Renal cortex interstitium (tissue), 11 donors: ENCODE measurements at regions not wholly inside any gene's neighbourhood (a gene's known extent, or its start where the extent isn't known, plus 50 kb on each side); places are given as distances from the start of the nearest gene placed in this dataset.
"Not testable (repeated sequence)": the region's sequence is repeated elsewhere in the genome, so short reads cannot be mapped to it uniquely, and the experiment has no call there.

Experiments
- DNase-seq, 11 donors: peaks; one replicate each; pipeline ENCODE4 v3.0.0-alpha.2; 2013; ENCODE audit warnings: low read depth in 9 of 11, low spot score in 4 of 11; ENCODE audit errors: extremely low read depth in 1 of 11

DNA sequence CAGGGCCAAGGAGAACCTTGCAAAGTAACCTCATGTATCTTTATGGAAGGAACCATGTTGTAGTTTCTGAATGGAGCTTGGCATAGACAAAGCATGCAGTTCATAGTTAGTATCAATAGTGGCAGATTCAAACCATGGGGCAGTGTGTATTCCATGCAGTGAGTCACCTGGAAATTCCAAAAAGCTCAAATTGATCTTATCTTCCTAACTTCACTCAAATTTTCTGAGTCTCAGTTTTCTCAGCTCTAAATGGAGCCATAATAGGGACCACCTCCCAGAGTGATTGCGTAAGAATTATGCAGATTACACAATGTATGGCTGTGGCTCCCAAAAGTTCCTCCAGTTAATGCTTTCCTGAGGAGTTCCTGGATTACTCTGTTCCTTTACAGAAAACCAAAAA, 549.9 kb upstream of the KLF4 start:
- no peak for DNase-seq

DNA sequence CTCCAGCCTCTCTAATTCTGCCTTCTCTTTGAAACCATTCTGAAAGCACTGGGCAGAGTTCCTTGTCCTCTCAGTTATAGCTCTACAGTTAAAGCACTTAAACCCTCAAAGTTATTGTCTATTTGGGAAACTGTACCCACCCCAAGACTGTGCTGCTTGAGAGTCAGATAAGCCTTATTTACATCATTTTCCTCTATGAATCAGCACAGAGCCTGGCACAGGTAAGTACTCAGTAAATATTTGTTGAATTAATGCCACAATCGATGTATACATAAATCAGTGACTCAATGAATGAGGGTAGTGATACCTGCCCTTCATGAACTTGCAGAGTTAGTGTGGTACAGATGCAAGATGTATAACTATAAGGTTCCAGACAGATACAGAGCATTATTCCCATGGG, 549.4 kb upstream of the KLF4 start:
- DNase-seq: no peak

DNA sequence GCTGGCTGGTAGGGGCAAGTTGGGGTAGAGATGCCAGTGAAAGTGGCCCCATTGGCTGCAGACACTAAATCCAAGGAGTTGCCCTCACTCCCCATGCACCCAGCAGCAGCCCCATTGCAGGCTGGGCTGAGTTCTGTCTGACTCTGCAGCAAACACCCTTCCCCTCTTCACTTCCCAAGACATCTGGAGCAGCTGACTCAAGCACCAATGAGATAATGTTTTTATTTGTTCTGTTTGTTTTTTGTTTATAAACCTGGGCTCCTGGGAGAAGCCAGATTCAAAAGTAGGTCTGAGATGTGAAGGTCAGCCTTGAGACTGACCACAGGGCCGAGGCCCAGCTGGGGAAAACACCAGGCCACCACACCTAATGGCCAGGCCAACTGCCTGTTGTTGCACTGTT, 545.9 kb upstream of the KLF4 start:
- DNase-seq: no peak

DNA sequence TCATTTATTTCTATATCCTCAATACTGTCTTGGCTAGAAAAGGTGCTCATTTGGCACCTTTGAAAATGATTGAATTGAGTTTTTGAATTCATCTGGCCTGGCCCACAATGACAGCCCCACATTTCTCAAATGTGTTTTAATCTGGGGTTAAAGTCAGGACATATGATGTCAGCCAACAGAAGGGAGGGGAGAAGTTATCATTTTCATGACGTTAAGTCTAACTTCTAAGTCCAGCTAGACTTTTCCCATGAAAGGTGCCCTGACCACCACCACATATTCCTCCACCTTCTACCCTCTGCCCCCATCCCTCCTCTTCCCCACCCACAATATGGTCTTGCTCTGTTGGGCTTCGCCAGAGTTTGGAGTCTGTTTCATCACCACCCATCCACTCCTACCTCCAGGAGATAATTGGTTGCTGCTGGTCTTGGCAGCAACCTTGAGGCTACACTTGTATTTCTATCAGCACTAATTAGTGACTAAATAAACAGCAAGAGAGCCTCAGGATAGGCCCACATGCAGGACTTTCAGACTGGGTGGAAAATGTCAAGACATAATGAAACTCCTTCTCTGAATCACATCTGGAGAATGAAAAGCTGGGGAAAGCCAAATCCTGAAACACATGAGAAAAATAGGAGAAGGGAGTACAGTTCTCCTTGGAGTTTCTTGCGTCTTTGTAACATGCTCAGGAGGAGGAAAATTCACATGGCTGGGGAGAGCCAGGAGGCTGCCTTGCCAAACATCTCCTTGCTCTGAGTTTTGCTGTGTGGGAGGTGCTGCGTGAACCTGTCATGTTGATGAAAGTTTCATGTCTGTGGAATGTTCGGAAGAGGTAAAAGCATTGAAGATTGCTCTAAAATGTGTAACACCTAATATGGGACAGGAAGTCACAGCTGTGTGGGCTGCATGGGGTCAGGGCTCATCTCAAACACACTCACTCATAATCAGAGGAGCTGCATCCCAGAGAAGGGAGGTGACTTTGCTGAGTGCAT, 544.7 kb upstream of the KLF4 start:
- peak in 6 of 11 donors; percentile 12 to 41 (median 28) for DNase-seq

DNA sequence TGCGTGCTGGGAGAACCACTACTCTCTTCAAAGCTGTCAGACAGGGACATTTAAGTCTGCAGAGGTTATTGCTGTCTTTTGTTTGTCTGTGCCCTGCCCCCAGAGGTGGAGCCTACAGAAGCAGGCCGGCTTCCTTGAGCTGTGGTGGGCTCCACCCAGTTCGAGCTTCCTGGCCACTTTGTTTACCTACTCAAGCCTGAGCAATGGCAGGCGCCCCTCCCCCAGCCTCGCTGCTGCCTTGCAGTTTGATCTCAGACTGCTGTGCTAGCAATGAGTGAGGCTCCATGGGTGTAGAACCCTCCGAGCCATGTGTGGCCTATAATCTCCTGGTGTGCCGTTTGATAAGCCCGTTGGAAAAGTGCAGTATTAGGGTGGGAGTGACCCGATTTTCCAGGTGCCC, 542.5 kb upstream of the KLF4 start:
- not testable (repeated sequence) for DNase-seq

DNA sequence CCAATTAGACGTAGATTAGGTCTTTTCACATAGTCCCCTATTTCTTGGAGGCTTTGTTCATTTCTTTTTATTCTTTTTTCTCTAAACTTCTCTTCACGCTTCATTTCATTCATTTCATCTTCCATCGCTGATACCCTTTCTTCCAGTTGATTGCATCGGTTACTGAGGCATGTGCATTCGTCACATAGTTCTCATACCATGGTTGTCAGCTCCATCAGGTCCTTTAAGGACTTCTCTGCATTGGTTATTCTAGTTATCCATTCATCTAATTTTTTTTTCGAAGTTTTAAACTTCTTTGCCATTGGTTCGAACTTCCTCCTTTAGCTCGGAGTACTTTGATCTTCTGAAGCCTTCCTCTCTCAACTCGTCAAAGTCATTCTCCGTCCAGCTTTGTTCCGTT, 541.7 kb upstream of the KLF4 start:
- DNase-seq: not testable (repeated sequence)

DNA sequence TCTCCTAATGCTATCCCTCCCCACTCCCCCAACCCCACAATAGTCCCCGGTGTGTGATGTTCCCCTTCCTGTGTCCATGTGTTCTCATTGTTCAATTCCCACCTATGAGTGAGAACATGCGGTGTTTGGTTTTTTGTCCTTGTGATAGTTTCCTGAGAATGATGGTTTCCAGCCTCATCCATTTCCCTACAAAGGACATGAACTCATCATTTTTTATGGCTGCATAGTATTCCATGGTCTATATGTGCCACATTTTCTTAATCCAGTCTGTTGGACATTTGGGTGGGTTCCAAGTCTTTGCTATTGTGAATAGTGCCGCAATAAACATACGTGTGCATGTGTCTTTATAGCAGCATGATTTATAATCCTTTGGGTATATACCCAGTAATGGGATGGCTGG, 537.1 kb upstream of the KLF4 start:
- not testable (repeated sequence) for DNase-seq

DNA sequence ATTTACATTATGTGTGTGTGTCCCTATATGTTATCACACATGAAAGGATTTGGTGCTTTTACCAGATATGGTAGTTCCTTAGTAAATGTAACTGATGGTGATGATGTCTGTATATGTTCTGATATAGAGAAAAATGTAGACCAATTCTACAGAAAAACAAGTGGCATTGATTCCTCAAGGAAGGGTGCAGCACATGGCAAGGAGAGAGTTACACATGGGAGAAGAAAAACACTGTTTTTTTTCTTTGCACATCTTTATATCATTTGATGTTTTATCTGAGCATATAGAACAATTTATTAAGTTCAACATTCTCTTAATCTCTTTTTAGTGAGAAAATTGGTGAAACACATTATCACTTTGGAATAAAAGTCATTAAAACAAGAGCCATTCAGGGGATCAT, 535.0 kb upstream of the KLF4 start:
- no peak for DNase-seq

DNA sequence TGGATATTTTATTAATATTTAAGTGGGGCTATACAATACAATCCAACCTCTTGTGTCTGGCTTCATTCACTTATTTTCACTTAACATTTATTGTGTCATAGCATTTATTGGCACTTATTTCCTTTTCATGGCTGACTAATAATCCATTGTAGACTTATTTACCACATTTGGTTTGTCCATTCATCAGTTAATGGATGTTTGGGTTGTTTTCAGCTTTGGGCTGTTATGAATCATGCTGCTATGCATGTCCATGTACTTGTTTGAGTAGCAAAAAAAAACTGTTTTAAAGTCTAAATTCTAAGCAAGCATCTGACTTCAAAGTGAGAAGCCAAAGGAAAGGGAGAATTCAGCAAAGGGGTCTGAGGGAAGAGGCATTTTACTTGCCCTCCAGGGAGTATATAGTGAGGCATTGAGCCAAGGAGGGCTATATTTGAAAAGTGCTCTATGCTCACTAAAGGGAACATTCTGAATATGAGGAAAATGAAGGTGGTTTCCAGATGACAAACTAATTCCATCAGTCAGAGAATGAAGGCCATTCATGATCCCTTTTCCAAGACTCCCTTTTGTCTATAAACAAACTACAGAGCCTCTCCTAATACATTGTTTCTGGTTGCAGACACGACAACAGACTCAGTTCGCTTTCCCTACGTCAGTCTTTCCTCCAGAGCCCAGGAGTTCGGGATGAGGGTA, 532.8 kb upstream of the KLF4 start:
- DNase-seq: no peak

DNA sequence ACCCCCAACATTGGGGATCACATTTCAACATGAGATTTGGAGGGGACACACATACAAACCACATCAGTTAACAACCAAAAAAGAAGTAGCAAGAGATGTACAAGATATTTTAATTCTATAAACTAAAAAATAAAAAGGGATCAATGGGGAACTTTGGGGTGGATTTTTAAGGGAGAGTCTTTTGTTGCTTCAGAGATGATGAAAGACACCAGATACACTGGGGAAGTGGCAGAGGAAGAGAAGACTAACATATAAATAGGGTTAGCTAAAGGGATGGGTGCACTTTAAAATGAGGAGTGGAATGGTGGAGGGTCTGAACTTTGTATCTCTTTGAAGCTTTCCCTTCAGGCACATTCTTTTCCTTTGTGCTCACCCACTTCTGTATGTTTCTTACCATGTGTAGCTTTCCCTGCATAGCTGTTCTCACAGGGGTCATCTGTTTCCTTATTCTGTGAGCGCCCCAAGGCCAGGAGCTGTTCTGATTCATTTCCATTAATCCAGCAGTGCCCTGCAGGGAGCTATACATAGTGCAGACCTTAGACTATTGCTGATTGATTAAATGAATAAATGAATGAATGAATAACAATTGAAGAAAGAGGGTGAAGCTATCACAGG, 531.6 kb upstream of the KLF4 start:
- DNase-seq: no peak

DNA sequence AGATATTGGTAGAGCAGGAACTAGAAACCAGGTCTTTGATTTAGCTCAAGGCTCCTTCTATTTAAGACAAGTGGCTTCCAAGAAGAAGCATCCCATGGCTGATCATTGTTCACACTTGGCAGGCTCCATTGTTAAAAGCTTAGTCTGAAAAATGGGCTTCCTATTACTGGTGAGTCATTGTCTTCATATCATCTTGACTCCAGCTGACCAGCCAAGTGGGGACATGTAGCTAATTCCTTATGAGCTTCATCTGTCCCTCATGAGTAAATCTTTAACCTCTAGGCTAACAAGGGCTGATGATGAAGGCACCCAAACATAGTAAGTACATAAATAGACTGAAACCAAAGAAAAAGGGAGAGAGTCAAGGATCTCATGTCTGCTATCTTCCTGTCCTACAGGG, 530.3 kb upstream of the KLF4 start:
- no peak for DNase-seq

DNA sequence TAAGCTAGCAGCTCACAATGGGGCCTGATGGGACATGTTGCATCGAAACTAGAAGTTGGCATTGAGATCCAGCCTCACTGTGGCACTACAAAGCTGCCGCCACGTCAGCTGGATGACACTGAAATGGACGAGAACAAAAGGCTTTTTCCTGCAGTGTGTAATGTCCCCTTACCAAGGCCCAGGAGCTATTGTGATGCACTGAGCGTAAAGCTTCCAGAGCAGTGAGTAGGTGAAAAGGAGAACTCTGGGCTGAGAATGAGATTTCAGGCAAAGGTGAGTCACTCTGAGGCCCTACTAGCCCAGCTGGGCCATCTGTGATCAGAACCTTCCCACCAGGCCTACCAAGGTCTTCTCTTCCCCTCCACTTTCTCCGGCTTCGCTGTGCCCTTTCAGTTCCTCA, 528.1 kb upstream of the KLF4 start:
- DNase-seq: no peak

DNA sequence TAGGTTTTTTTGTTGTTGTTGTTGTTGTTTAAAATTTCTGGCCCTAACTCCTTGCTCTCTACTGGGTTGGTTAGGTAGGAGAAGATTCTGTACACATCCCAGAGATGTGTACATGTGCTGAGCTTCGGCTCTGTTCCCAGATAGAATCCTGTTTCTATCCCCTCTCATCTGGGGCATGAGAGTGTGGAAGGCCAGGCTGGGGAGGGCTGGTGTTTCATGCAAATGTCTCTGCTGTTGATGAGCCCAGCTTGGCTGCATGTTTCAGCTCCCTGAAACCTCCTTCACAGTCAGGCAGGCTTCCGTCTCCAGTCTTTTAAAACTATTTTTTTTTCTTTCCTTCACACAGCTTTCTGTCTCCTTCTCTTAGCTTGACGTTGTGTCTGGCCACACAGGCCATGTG, 526.9 kb upstream of the KLF4 start:
- no peak for DNase-seq

DNA sequence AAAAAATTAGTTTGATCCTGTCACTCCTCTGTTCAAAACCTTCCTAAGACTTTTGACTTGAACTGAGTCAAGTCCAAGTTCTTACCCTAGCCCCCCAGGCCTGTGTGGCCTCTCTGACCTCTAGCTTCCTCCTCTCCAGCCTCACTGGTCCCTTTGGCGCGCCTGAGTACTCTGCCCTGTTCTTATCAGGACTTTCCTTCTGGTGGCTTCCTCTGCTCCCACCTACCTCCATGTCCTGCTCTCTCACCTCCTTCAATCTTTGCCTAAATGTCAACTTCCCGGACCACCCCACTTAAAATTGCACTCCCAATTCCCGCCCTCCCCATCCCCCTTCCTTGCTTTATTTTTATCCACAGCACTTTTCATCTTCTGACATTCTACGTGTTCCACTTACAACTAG, 526.1 kb upstream of the KLF4 start:
- no peak for DNase-seq

DNA sequence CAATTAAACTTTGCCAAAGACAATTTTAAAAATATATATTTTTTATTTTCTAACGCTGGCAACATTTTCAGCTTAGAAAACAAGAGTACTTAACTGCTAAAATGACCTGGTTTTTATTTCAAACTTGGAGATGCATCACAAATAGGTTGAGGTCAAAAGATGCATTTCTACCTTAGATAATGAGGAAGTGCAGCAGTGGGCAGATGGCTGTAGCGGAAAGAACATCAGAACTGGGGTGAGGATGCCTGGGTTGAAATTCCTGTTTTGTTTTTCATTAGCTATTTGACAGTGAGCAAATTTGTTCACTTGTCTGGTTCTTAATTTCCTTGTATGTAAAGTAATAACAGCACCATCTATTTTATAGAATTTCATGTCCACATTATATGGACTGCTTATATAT, 524.8 kb upstream of the KLF4 start:
- DNase-seq: no peak

DNA sequence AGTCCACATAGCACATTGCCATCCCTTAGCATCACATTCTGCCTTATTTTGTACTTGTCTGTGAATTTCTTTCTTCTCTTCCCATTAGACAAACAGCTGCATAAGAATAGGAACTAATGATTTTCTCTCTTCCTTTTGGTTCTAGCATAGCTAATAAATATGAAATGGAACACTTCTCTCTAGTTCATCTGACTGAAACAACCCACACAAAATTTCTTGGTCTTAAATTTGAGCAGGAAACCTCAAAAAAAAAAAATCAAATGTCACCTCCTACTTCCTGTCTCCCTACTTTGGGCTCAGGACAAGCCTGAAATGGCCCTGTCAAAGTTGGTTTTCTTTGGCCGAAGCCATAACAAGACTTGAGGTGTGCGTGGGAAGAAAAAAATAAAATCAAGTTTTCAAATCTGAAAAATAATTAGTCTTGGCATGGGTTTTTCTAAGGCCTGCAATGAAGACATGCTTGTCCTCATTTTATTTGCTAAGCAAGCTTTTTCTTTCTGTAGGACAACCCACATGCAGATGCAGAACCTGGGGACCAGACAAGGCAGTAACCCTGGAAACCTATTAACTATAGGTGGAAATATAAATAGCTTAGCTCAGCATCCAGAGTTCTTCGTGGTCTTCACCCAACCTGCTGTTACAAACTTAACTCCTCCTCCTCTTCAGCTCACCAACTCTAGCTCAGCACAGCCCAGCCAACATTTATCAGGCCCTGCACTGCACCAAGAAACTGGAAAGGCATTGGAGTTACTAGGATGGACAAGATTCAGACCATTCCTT, 523.5 kb upstream of the KLF4 start:
- no peak for DNase-seq

DNA sequence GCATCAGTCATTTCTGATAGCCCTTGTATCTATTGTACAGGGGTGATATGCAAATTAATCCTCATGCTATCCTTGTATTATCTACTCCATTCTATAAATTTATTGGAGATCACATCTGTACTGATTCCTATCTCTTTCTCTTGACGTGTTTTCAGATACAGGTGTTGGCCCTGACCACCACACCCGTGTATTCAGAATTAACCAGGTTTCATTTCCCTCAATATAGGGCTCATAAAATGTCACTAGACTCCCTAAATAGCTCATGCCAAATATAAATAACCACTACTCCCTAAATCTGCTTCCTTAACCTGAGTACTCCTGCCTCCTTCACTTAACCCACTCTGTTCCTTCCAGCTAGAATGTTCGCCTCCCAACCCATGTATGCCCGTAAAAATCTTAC, 522.8 kb upstream of the KLF4 start:
- DNase-seq: no peak

DNA sequence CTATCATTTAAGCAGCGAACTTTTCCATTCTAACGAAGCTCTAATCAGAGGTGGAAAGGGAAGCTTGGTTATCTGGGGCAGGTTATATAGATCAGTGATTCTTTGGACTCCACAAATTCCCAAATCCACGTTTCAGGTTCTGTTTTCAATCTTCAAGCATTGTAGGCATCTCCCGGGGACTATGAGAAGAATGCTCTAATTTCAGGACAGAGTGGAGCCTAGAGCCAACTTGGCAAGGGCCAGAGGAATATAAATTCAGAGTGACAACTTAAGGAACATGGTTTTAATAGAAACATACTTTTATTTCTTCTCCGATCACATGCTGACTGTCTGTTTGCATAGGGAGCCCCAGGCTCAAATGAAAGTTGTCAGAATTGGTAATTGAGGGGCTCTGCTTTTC, 514.0 kb upstream of the KLF4 start:
- no peak for DNase-seq

DNA sequence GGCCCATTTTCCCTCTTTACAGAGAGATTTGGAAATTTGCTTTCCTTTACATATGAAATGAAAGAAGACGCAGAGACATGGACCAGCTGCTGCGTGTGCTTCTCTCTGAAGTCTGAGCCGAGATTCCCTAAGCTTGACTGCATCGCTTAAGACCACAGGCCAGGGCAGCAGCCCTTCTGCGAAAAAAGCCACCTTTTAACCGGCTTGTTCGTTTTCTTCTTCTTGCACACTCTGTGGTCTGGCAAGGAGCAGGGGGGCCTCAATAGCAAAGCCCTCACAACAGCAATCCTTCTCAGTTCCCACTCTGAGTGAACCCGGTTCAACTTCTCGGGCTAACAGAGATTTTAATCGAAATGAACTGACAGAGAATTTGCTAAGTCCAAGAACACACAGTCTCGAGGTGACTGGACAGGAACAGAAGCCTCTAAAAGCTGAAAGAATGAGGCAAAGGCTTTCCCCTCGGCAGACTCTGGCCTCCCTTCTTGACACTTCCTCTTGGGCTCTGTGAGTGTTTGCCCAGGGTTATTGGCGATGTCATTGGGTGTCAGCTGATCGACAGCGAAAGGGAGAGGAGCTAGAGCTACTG, 512.9 kb upstream of the KLF4 start:
- DNase-seq: peak in 7 of 11 donors; percentile 41 to 72 (median 61)
